HG03565 (cell line): ENCODE measurements at regions not wholly inside any gene's neighbourhood (a gene's known extent, or its start where the extent isn't known, plus 50 kb on each side); places are given as distances from the start of the nearest gene placed in this dataset.

Experiments
- ATAC-seq: cut with Tn5 transposase; IDR thresholded peaks from one replicate; pipeline ENCODE4 v1.9.1; 2021; ENCODE audit warnings: mild to moderate bottlenecking, moderate library complexity; ENCODE audit not compliant: unreplicated experiment

DNA sequence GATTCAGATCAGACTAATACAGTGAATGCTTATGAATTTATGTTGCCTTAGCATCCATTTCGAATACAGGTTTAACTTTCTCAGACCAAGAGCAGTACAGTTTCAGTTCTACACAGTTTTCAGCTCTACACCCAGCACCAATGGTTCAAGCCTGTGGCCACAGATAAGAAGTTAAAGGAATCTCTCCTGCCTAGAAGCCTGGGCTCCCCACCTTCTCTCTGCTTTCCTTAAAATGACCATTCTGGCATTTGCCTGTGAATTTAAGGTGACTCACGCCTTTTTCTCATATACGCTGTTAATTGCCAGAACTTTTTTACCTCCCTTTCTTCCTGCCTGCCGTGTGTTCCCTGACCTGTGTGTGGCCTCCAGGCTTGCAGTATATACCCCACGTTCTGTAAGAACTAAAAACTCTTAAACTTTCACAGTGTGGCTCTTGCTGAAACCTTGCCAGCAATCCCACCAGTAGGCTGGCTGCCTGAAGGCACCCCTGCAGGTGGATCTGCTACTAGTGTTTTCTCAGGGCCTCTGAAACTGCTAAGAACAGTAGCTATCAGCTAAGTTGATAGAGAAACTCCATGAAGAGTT, 692.8 kb upstream of the CDH18 start:
- ATAC-seq: no peak

DNA sequence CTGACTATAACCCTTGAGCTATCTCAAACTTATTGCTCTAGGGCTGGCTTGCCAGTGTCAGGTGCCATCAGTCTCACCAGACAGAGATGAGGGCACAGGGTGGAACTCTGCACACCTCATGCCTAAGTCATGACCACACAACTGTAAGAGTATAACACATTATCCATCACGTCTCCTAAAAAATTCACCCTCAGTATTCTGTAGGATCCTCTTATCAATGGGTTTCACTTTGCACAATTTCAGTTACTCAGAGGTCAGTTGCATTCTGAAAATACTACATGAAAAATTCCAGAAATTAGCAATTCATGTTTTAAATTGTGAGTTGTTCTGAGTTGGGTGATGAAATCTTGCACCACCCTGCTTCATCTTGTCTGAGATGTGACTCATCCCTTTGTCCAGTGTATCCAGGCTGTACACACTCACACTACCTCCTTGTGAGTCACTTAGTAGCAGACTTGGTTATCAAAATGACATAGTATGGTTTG, 690.9 kb upstream of the CDH18 start:
- no peak for ATAC-seq

DNA sequence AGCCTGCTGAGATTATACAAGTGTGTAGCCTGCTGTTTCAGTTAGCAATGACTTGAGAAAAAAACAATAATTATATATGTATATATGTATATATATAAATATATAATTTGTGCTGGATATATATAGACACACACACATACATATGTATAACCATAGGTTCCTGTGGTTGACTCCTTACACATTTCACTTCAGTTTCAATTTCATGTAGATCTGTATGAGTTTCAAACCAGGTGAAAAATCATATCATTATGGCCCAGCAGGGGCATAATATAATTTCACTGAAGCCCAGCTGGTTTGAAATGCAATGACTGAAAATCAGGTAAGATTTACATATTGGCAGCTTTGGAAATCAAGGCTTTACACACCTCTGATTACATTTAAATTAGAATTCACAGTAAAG, 690.4 kb upstream of the CDH18 start:
- ATAC-seq: no peak

DNA sequence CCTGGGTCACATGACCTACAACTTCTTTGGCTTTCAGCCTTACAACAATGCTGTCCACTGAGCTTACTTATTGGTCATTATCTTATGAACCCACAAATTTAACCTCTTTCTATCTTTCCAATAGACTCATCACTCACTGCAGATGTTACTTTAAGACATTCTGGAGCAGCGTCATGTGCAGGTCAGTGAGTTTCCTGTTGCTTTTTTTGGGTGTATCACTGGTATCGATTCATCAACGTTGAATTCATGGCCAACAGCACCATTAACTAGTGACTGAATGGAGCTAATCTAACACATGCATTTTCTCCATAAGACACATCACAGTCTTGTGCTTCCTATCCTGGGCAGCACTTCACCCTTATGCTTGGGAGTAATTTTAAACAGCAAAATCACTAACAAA, 672.6 kb upstream of the CDH18 start:
- no peak for ATAC-seq

DNA sequence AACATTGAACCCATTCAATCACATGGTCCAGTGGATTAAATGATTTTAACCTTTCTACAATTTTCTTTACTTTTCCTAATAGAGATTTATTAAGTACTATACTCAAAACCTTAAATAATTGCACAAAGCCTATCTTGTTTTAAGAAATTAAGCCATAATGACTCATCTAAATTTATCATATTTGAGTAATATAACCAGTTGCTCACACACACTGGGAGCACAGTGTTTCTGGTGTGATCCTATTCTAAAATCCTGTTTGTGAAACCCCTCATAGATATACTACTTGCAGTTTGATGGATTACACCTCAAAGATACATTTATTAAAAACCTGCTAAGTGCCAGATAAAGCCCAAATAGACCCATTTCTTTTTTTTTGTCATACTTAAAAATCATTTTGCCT, 668.3 kb upstream of the CDH18 start:
- no peak for ATAC-seq

DNA sequence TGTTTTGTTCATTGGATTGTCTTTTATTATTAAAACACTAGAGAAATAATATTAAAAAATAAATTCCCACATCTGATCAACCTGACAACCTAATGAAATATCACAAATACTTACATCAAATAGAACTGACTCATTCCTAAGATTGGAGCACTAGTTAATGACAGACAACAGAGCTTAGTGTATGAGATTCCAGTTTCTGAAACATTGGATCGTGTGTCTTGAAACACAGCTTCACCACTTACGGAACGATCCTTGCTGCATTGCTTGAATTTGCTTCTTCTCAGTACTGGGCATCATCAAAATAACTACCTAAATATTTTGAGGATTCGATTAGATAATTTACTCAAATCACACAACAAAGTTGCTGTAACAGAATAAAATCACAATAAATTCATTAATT, 667.2 kb upstream of the CDH18 start:
- ATAC-seq: no peak

DNA sequence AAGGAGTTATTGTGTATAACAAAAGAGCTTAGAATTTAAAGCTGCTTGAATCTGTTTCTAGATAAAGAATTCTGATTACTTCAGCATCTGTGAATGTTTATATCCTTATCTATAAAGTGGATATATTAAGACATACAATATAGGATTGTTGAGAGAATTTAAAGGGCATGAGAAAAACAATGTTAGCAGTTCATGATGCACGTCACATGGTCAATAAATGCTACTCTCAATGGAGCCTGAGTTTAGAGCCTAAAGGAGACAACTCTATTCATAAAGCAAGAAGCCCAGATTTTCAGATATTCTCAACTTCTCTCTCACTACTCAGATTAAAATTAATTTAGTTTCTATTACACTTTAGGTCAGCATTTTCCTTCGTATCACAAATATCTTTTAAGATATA, 666.7 kb upstream of the CDH18 start:
- ATAC-seq: no peak

DNA sequence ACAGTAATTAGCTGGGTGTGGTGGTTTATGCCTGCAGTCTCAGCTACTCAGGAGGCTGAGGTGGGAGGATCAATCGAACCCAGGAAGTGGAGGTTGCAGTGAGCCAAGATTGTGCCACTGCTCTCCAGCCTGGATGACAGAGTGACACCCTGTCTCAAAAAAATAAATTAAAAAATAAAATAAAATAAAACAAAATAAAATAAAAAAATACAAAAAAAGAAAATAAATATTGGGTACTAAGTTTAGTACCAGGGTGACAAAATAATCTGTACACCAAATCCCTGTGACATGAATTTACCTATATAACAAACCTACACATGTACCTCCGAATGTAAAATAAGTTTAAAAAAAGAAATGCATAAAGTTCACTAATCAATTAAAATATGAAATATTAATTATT, 666.0 kb upstream of the CDH18 start:
- ATAC-seq: no peak

DNA sequence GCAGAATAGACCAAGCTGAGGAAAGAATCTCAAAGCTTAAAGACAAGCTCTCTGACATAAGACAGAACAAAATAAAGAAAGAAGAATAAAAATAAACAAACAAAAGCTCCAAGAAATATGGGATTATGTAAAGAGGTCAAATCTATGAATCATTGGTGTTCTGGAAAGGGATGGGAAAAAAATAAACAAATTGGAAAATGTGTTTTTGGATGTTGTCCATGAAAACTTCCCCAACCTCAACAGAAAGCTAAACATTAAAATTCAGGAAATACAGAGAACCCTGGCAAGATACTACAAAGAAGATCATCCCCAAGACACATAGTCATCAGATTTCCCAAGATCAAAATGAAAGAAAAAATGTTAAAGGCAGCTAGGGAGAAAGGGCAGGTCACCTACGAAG, 662.0 kb upstream of the CDH18 start:
- ATAC-seq: no peak

DNA sequence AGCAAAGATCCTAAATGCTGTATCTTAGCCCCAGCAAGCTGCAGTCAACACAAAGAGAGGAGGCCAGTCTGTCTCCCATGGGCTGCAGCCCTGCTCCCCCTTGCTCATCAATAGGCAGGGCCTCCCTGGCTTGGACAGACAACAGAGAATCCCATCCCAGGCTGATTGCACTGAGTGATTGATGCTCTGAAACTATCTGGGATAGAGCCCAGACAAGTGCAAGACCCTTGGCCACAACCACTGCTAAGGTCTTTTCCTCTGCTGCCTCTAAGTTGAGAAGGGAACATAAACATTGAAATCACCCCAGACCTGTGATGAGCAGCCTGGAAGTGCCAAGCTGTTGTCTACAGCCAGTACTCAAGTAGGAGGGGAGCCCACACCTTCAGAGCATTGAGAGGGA, 661.0 kb upstream of the CDH18 start:
- no peak for ATAC-seq

DNA sequence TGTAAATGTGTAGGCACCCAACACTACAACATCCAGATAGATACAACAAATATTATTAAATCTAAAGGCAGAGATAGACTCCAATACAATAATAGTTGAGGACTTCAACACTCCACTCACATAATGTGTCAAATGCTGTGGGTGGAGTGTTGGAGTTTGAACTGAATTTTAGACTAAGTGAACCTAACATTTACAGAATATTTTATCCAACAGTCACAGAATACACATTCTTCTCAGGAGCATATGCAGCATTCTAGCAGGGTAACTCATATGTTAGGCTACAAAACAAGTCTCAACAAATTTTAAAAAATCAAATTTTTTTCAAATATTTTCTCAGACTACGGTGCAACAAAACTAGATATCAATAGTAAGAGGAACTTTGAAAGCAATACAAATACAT, 648.7 kb upstream of the CDH18 start:
- no peak for ATAC-seq

DNA sequence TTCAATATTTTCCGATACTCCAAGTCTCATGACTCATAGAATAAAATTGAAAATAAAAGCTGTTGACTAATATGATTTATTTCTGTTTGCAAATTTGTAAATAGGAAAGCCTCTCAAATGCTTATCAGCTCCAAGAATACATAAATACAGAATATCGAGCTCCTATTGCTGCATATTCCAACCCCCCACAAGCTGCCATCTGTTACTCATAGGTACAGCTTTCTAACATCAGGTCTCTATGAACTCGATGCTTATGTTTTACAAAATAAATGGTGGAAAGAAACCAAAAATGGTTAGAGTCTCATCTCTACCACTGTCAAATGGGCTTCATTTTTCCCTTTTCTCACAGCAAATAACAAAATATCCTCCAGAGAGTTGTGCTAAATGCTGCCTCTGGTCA, 631.6 kb upstream of the CDH18 start:
- no peak for ATAC-seq

DNA sequence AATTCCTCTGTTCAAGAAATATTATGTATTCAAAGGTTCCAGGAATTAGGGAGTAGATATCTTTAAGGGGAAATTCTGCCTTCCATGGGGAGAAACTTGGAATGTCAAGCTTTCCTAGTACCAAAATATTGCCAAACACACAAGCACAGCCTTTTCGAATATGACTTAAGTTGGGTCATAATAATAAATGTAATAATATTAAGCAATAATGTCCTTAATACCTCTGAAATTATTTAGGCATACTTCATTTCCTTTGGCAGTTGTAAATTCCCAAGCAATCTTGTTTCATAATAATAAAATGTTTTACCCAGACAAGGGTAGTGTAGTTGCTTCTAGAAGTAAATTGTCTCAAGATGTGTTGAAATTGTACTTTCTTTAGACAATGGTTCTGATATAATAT, 630.3 kb upstream of the CDH18 start:
- no peak for ATAC-seq

DNA sequence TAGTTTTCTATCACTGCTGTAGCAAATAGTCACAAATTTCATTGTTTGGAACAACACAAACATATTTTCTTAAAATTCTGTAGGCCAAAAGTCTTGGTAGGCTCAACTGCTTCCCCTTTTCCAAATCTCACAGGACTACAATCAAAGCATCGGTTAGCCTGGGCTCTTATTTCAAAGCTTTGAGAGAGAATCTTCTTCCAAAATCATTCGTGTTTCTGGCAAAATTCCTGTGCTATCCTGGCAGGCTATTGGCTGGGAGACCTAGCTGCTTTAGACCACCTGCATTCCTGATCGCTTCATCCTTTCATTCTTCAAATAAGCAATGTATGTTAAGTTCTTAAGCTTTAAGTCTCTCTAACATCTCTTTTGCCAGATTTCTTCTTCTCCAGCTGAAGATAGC, 629.8 kb upstream of the CDH18 start:
- ATAC-seq: no peak

DNA sequence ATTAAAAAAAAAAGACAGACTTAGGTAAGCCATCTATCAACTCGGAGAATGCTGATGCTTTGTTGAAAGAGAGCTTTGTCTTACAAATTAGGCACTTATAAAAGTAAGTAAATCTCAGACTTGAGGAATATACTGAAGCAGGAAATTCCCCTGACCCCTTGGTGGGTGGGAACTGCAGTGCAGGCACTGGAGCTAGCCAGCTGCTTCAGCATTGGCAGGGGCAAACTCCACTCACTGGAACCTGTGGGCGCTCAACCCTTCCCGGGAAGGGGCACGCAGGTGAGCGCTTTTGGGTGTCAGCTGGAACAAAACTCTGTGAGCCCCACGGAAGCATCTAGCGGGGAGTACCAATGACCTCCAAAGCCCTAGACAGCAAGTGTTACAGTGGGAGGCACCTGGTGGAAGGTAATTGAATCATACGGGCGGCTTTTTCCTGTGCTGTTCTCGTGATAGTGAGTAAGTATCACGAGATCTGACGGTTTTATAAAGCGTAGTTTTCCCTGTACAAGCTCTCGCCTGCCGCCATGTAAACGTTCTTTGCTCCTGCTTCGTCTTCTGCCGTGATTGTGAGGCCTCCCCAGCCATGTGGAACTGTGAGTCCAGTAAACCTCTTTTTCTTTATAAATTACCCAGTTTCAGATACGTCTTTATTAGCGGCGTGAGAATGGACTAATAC, 628.0 kb upstream of the CDH18 start:
- no peak for ATAC-seq

DNA sequence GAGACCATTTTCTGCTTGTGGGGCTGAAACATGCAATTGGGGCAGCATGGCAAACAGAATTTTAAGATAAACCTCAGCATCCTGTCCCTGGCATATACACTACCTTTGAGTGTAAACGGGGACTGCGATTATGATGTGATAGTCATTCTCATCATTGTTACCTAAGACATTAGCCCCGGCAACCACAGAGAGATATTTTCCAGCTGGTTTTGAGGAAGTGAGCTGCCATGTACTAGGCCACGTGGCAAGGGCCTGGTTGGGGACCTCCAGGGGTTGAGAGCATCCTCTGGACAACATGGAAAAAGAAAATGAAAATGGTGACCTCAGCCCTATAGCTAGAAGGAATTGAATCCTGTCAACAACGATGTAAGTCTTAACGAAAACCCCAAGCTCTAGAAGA, 623.6 kb upstream of the CDH18 start:
- ATAC-seq: no peak

DNA sequence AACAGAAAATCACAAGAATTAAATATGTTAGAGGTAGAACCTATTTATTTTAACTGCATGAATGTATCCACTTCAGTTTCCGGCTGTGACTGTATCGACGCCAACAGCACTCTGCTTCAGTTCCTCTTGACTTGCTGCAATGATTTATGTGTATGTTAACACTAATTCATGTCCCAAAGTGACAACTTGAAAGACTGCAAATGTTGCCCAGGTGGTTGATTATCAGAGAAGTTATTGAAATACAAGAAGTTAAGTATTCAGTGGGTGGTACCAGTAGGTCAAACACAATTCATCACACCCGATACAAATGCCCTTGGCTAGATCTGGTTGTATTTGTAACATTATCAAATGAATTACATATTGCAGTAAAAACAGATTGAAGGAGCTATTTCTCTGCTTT, 622.7 kb upstream of the CDH18 start:
- no peak for ATAC-seq

DNA sequence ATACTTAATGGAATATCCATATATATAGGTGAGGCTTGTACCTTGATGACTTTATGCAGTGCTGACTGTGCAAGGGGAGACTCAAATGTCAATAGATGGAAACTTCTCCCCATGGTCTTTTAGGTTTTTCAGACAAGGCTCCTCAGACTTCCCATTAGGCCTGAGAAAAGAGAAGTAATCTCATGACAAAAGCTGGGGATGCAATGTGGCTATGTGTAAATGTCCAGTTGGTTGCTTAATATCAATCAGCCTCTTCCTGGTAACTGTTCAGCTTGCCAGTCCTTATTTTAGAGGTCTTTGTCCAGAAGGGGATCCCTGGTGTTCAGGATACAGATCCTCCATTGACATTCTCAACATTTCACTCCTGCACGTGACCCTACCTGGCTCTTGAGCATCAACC, 621.1 kb upstream of the CDH18 start:
- no peak for ATAC-seq

DNA sequence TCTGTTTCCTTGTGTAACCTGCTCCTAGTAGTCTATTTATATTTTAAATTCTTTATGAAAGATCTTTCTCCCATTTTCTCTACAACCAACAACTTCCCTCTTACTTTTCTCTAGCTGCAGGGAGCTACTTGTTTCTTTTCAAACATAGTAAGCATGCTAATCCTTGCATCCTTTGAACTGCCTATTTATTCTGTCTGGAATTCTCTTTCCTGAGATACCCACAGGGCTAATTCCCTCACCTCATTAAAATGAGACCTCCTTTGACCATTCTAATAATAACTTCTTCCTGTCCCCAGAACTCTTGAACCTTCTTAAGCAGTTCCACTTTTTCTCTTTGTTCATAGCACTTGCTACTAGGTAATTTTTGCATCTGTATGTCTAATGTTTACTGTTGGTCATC, 620.6 kb upstream of the CDH18 start:
- no peak for ATAC-seq

DNA sequence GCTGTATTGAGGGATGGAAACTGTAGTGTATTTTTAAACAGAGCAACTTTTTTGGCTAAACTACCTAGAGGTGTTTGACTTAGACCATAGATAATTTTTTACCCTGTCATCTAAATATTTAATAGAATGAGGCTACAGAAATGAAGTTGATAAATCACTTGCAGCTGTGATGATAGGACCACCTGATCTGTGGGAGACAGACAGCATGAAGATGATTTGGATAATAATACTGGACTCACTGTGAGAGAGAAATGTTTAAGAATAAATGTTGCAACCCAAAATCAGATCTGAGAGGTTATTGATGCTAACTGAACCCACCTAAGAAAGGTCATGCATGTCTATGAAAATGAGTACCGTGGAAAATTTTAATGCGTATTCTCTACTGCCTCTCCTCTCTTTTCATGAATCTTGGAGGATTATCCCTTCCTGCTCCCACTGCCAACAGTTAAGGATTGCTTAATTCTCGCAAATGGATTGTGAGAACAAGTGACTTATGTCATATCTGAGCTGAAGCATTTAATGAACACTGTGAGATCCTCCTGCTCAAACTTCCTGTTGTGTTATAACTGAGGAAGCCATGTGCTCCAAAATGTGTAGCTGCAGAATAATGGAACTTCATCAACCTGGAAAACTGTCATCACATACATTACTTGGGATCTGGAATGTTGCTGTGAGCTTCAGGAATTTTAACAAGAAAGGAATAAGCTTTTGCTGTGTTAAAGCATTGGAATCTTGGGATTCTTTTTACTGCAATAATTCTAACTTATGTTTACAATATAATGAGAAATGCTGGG, 617.9 kb upstream of the CDH18 start:
- ATAC-seq: no peak

DNA sequence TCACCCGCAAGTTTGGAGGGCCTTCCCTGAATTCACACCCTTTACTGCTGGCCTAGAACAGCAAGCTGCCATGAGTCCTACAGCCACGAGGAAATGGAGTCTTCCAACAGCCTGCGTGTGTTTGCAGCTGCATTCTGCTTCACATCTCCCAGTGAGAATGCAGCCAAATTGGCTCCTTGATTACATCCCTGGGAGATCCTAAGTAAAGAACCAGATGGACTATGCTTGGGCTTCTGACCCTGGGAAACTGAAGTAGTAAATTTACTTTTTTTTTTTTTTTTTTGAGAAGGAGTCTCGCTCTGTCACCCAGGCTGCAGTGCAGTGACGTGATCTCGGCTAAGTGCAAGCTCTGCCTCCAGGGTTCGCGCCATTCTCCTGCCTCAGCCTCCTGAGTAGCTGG, 617.0 kb upstream of the CDH18 start:
- no peak for ATAC-seq

DNA sequence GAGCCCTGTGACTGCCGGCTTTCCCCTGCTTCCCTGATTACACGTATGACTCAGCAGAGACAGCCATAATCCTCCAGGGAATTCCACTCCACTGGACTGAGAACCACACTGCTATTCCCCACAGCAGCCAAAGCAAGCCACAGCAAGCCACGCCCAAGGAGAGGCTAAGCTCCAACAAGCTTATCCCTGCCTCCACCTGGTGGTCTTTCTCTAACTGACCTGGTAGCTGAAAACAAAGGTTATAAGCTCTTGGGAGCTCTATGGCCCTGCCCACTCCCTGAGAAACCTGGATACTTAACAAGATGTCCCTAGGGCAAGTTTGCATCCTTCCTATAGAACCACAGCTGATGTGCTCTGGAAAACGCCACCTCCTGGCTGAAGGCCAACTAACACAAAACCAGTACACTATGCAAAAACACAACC, 613.7 kb upstream of the CDH18 start:
- ATAC-seq: no peak
